CD14-positive monocyte (primary cell): ENCODE measurements at regions not wholly inside any gene's neighbourhood (a gene's known extent, or its start where the extent isn't known, plus 50 kb on each side); places are given as distances from the start of the nearest gene placed in this dataset.

Experiments
- DNase-seq, 3 donors: peaks; one replicate each; pipeline ENCODE4 v3.0.0-alpha.2; 2011 to 2022
- H2AFZ ChIP-seq: 2 replicates; pipeline ENCODE4 v1.6.0; 2012; ENCODE audit warnings: mild to moderate bottlenecking, low read depth, low read length, inconsistent platforms; ENCODE audit not compliant: insufficient read depth, poor library complexity, severe bottlenecking
- H3K27ac ChIP-seq, 2 donors: 1 replicate in 1 of 2; 2 replicates in 1 of 2; pipeline ENCODE4 v1.5.1; 2012 to 2013; ENCODE audit warnings: low read length in 2 of 2, control low read depth in 1 of 2, inconsistent platforms in 1 of 2, low read depth in 1 of 2, mild to moderate bottlenecking in 1 of 2
- H3K27me3 ChIP-seq, 2 donors: one replicate each; pipeline versions ENCODE4 v1.6.0 to v1.6.1; 2011 to 2013; ENCODE audit warnings: low read length in 2 of 2; ENCODE audit not compliant: control insufficient read depth in 2 of 2, insufficient read depth in 2 of 2
- H3K36me3 ChIP-seq, 2 donors: replicated peaks in 1 of 2; 1 replicate in 1 of 2; 2 replicates in 1 of 2; pipeline versions ENCODE4 v1.5.1 to v1.6.1; 2012 to 2013; ENCODE audit warnings: low read length in 2 of 2, control low read depth in 1 of 2, inconsistent platforms in 1 of 2, mild to moderate bottlenecking in 1 of 2; ENCODE audit not compliant: insufficient read depth in 2 of 2, control insufficient read depth in 1 of 2
- H3K4me1 ChIP-seq, 2 donors: 1 replicate in 1 of 2; 2 replicates in 1 of 2; pipeline versions ENCODE4 v1.5.1 to v1.6.1; 2012 to 2013; ENCODE audit warnings: low read length in 2 of 2, control low read depth in 1 of 2, inconsistent platforms in 1 of 2, mild to moderate bottlenecking in 1 of 2, moderate library complexity in 1 of 2; ENCODE audit not compliant: insufficient read depth in 2 of 2, control insufficient read depth in 1 of 2
- H3K4me2 ChIP-seq: replicated peaks from 2 replicates; pipeline ENCODE3; 2012; ENCODE audit warnings: low read length, moderate library complexity, mild to moderate bottlenecking; ENCODE audit not compliant: poor library complexity, severe bottlenecking; ENCODE audit errors: extremely low read depth
- H3K4me3 ChIP-seq, 3 experiments: fragments of 200-600 bp in 1 of 3; sonication (generic) in 1 of 3; replicated peaks in 1 of 3; 1 replicate in 2 of 3; 2 replicates in 1 of 3; pipeline ENCODE4 v1.5.1; 2011 to 2013; ENCODE audit warnings: low read length in 3 of 3, mild to moderate bottlenecking in 3 of 3, control low read depth in 2 of 3, low read depth in 2 of 3, inconsistent platforms in 1 of 3, moderate library complexity in 1 of 3
- H3K79me2 ChIP-seq: 2 replicates; pipeline ENCODE4 v1.6.0; 2012; ENCODE audit warnings: mild to moderate bottlenecking, control low read depth, inconsistent platforms, low read length, moderate library complexity; ENCODE audit not compliant: insufficient read depth
- H3K9ac ChIP-seq: 2 replicates; pipeline ENCODE4 v1.6.0; 2017; ENCODE audit warnings: low read length, mild to moderate bottlenecking; ENCODE audit not compliant: insufficient read depth, poor library complexity, severe bottlenecking
- H3K9me3 ChIP-seq, 2 donors: replicated peaks in 1 of 2; 1 replicate in 1 of 2; 2 replicates in 1 of 2; pipeline versions ENCODE4 v1.5.1 to v1.6.1; 2012 to 2013; ENCODE audit warnings: low read length in 2 of 2, control low read depth in 1 of 2; ENCODE audit not compliant: control insufficient read depth in 1 of 2, insufficient read depth in 1 of 2
- H4K20me1 ChIP-seq: 2 replicates; pipeline ENCODE4 v1.6.0; 2012; ENCODE audit warnings: mild to moderate bottlenecking, low read length, control low read depth, moderate library complexity; ENCODE audit not compliant: insufficient read depth
- H3K27ac Mint-ChIP-seq, 7 donors: one replicate each; pipeline ENCODE4 v1.8.0; 2020; ENCODE audit warnings: mild to moderate bottlenecking in 7 of 7, mixed read lengths in 7 of 7, moderate library complexity in 6 of 7, inconsistent platforms in 2 of 7
- H3K27me3 Mint-ChIP-seq, 3 donors: one replicate each; pipeline ENCODE4 v1.8.0; 2021 to 2022; ENCODE audit warnings: low read depth in 3 of 3, mild to moderate bottlenecking in 3 of 3, mixed read lengths in 3 of 3, moderate library complexity in 3 of 3, inconsistent platforms in 1 of 3
- H3K36me3 Mint-ChIP-seq, 2 donors: one replicate each; pipeline ENCODE4 v1.8.0; 2020; ENCODE audit warnings: mixed read lengths in 2 of 2, inconsistent platforms in 1 of 2, mild to moderate bottlenecking in 1 of 2
- H3K4me1 Mint-ChIP-seq: one replicate; pipeline ENCODE4 v1.8.0; 2020; ENCODE audit warnings: mild to moderate bottlenecking, mixed read lengths
- H3K4me3 Mint-ChIP-seq, 2 donors: one replicate each; pipeline ENCODE4 v1.8.0; 2020; ENCODE audit warnings: mild to moderate bottlenecking in 2 of 2, mixed read lengths in 2 of 2, moderate library complexity in 1 of 2
- H3K9me3 Mint-ChIP-seq, 7 donors: one replicate each; pipeline ENCODE4 v1.8.0; 2020 to 2022; ENCODE audit warnings: mixed read lengths in 7 of 7, mild to moderate bottlenecking in 6 of 7, moderate library complexity in 6 of 7, inconsistent platforms in 2 of 7
- CTCF ChIP-seq: fragments of 200-600 bp; IDR thresholded peaks from one replicate; pipeline ENCODE4 v1.8.0; 2022; ENCODE audit warnings: antibody characterized with exemption, mild to moderate bottlenecking
- WGBS: methylation state at CpG from one replicate; pipeline ENCODE4 v1.1.5; 2013; ENCODE audit warnings: missing lambda C conversion rate; ENCODE audit not compliant: insufficient coverage; 5-methylcytosine and 5-hydroxymethylcytosine counted together
- intact Hi-C, 2 donors: fragments of 100-400 bp; cut with micrococcal nuclease; formaldehyde crosslinking; loops; one replicate each; pipeline versions ENCODE4 v1.15.0 to v1.15.1; 2023

GRCh38 chr5:106833517-106833916 is 837.2 kb downstream of the EFNA5 start:
- Histone ChIP-seq H3K4me2 (no peak overlapping the region), H3K9me3 (no peaks in the 10 kb centered on the region), H3K27ac (no peak overlapping the region), H2AFZ (no peak overlapping the region), H3K27me3 (no peaks in the 10 kb centered on the region), H3K79me2 (no peaks in the 10 kb centered on the region), H3K36me3 (no peaks in the 10 kb centered on the region), H4K20me1 (no peaks in the 10 kb centered on the region), H3K9ac (no peak overlapping the region), H3K4me1 (no peaks in the 10 kb centered on the region), H3K4me3 (no peak overlapping the region)
- DNase-seq: no peak
- no peak overlapping the region for H3K4me3 Mint-ChIP-seq
- TF ChIP-seq CTCF: no peak
- no peaks in the 10 kb centered on the region for H3K27me3 Mint-ChIP-seq
- WGBS: 67% methylated on average over 1 of the region's 3 CpGs
- H3K4me1 Mint-ChIP-seq: no peaks in the 10 kb centered on the region
- no peaks in the 10 kb centered on the region for H3K36me3 Mint-ChIP-seq
- intact Hi-C loops: no loop called here
- H3K9me3 Mint-ChIP-seq: peaks cover 0 to 7% (median 2%) of the 10 kb centered on the region in 7 donors
- no peak overlapping the region for H3K27ac Mint-ChIP-seq

- Histone ChIP-seq H3K36me3 (no peaks in the 10 kb centered on the region), H3K9me3 (no peaks in the 10 kb centered on the region), H3K4me1 (no peaks in the 10 kb centered on the region), H3K9ac (no peak overlapping the region), H3K4me3 (no peak overlapping the region), H3K27ac (no peak overlapping the region), H3K27me3 (no peaks in the 10 kb centered on the region), H2AFZ (no peak overlapping the region), H3K79me2 (no peaks in the 10 kb centered on the region), H3K4me2 (no peak overlapping the region), H4K20me1 (no peaks in the 10 kb centered on the region)
- no peak overlapping the region for H3K27ac Mint-ChIP-seq
- H3K4me3 Mint-ChIP-seq: no peak overlapping the region
- no peaks in the 10 kb centered on the region for H3K4me1 Mint-ChIP-seq
- H3K36me3 Mint-ChIP-seq: no peaks in the 10 kb centered on the region
- no peak for DNase-seq
- no peak for TF ChIP-seq CTCF
- WGBS: no CpG with 5 or more reads among the region's 1 CpG
- H3K27me3 Mint-ChIP-seq: no peaks in the 10 kb centered on the region
- intact Hi-C loops: no loop called here
- peaks cover 0 to 3% (median 0%) of the 10 kb centered on the region in 7 donors for H3K9me3 Mint-ChIP-seq
Measured at GRCh38 chr5:106827061-106827460, 843.7 kb downstream of the EFNA5 start.
